Ovary (tissue), 7 donors: ENCODE measurements at regions not wholly inside any gene's neighbourhood (a gene's known extent, or its start where the extent isn't known, plus 50 kb on each side); places are given as distances from the start of the nearest gene placed in this dataset.
"Not testable (repeated sequence)": the region's sequence is repeated elsewhere in the genome, so short reads cannot be mapped to it uniquely, and the experiment has no call there.

Experiments used
- DNase-seq, 5 donors: peaks; one replicate each; pipeline ENCODE4 v3.0.0-alpha.2; 2019 to 2020
- H3K27ac ChIP-seq, 2 donors: fragments of 200-600 bp; one replicate each; pipeline versions ENCODE4 v1.5.1 to v1.8.0; 2019 to 2022
- H3K27me3 ChIP-seq: fragments of 200-600 bp; one replicate; pipeline ENCODE4 v1.8.0; 2022
- H3K36me3 ChIP-seq: fragments of 200-600 bp; sonication (generic); one replicate; pipeline ENCODE4 v1.5.1; 2019
- H3K4me1 ChIP-seq: one replicate; pipeline ENCODE4 v1.8.1; 2013; ENCODE audit warnings: mild to moderate bottlenecking, moderate library complexity; ENCODE audit not compliant: insufficient read depth
- H3K4me3 ChIP-seq: fragments of 200-600 bp; sonication (generic); one replicate; pipeline ENCODE4 v1.5.1; 2017
- H3K9me3 ChIP-seq, 2 donors: fragments of 200-600 bp in 1 of 2; sonication (generic) in 1 of 2; one replicate each; pipeline versions ENCODE4 v1.5.1 to v1.8.1; 2013 to 2019; ENCODE audit warnings: mild to moderate bottlenecking in 1 of 2, moderate library complexity in 1 of 2
- EP300 ChIP-seq: sonication (generic); formaldehyde crosslinking; IDR thresholded peaks from one replicate; pipeline ENCODE4 v1.6.1; 2017; ENCODE audit warnings: antibody characterized with exemption
- POLR2A ChIP-seq: fragments of 450-650 bp; IDR thresholded peaks from one replicate; pipeline ENCODE4 v1.6.1; 2017; ENCODE audit warnings: antibody characterized with exemption, mild to moderate bottlenecking, moderate library complexity
- WGBS, 3 donors: extraction: QIAGEN DNeasy Blood & Tissue Kit in 1 of 3; methylation state at CpG; one replicate each; pipeline versions ENCODE4 v1.1.5 to v1.1.7; 2013 to 2017; 5-methylcytosine and 5-hydroxymethylcytosine counted together
- intact Hi-C, 4 donors: fragments of 100-400 bp; cut with DNase I; formaldehyde crosslinking; loops; one replicate each; pipeline versions ENCODE4 v1.11.0 to v1.15.1; 2022 to 2023
- TF ChIP-seq, protein P1 (sequence below), 3 donors: fragments of 450-650 bp in 2 of 3; fragments of 200-600 bp in 1 of 3; IDR thresholded peaks; one replicate each; pipeline versions ENCODE4 v1.5.1 to v1.8.0; 2016 to 2022; ENCODE audit warnings: antibody characterized with exemption in 3 of 3, mild to moderate bottlenecking in 1 of 3
- donor health status: DM: no; HTN: no; CAD: no; lungs with moderate emphysema.
- donor health status: DM: no; HTN: no; CAD: no.
- donor health status: Bipolar disorder and iron deficiency.
- donor health status: DM: no; HTN: no; CAD: no.
- donor health status: DM: yes; HTN: yes; CAD: no.

DNA sequence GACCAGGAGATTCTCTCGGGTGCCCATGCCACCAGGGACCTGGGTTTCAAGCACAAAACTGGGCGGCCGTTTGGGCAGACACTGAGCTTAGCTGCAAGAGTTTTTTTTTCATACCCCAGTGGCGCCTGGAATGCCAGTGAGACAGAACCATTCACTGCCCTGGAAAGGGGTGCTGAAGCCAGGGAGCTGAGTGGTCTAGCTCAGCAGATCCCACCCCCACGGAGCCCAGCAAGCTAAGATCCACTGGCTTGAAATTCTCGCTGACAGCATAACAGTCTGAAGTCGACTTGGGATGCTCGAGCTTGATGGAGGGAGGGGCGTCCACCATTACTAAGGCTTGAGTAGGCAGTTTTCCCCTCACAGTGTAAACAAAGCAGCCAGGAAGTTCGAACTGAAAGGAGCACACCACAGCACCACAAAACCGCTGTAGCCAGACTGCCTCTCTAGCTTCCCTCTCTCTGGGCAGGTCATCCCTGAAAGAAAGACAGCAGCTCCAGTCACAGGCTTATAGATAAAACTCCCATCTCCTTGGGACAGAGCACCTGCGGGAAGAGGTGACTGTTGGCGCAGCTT lies 157.7 kb downstream of the GIPC2 start:
- H3K36me3 ChIP-seq, H3K4me1 ChIP-seq, H3K27me3 ChIP-seq, H3K27ac ChIP-seq, intact Hi-C loops, DNase-seq, H3K4me3 ChIP-seq, H3K9me3 ChIP-seq: not testable (repeated sequence)
- 72 to 78% (median 77%) methylated on average over 13 of the region's 13 CpGs for WGBS, 3 donors

DNA sequence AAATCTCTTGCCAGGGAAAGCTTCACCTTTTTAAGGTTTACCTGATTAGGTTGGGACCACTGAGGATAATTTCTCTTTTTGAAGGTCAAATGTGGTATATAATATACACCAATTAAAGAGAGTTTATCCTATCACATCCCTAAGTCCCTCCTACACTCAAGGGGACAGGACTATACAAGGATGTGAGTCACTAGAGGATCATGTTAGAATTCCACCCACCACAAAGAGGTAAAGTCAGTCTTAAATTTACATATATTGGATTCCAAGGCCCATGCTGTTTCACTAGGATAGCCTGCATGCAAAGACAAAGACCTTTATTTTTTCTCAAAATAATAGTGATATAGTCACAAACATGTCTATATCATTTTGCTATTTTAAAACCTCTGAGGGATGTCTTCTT lies 164.4 kb downstream of the GIPC2 start:
- H3K36me3 ChIP-seq: no peaks in the 10 kb centered on the region
- no peak for TF ChIP-seq POLR2A
- TF ChIP-seq, protein P1, sequence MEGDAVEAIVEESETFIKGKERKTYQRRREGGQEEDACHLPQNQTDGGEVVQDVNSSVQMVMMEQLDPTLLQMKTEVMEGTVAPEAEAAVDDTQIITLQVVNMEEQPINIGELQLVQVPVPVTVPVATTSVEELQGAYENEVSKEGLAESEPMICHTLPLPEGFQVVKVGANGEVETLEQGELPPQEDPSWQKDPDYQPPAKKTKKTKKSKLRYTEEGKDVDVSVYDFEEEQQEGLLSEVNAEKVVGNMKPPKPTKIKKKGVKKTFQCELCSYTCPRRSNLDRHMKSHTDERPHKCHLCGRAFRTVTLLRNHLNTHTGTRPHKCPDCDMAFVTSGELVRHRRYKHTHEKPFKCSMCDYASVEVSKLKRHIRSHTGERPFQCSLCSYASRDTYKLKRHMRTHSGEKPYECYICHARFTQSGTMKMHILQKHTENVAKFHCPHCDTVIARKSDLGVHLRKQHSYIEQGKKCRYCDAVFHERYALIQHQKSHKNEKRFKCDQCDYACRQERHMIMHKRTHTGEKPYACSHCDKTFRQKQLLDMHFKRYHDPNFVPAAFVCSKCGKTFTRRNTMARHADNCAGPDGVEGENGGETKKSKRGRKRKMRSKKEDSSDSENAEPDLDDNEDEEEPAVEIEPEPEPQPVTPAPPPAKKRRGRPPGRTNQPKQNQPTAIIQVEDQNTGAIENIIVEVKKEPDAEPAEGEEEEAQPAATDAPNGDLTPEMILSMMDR (IDR thresholded peaks at IDR 0.05): no peak
- no peak for TF ChIP-seq EP300
- H3K4me3 ChIP-seq: no peak overlapping the region
- no peaks in the 10 kb centered on the region for H3K27me3 ChIP-seq
- intact Hi-C loops: no loop called here
- no peak overlapping the region for H3K27ac ChIP-seq
- DNase-seq: no peak
- no peaks in the 10 kb centered on the region for H3K9me3 ChIP-seq
- no peaks in the 10 kb centered on the region for H3K4me1 ChIP-seq

DNA sequence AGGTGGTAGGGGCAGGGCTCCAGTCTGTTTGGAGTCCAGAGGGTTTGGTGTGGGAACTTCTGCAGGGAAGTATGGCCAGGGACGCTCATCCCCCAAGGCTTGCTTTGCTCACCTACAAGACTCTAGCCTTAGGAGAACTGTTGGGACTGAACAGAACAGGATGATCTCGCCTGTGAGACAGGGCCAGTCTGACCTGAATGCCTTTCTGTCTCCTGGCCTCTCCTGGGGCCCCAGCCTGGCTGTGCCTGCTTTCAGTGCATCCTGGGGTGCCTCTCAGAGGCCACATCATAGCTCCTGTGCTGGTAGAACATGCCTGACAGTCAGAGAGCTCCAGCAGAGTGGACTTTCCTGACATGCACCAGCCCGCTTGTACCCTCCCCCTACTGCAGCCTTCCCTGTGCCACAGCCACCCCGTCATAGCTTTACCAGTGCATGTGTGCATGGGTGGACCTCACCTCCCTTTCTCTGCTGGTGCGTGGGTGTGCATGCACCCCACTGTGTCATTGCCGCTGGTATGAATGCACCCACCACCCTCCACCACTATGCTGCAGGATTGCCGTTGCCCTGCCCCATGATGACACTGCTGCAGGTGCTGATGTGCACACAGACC lies 165.8 kb downstream of the GIPC2 start:
- no peaks in the 10 kb centered on the region for H3K9me3 ChIP-seq
- H3K4me3 ChIP-seq: no peak overlapping the region
- no peaks in the 10 kb centered on the region for H3K27me3 ChIP-seq
- intact Hi-C loops: no loop called here
- no peaks in the 10 kb centered on the region for H3K4me1 ChIP-seq
- H3K36me3 ChIP-seq: no peaks in the 10 kb centered on the region
- no peak overlapping the region for H3K27ac ChIP-seq
- DNase-seq: no peak
- 83 to 89% (median 83%) methylated on average over 7 of the region's 7 CpGs for WGBS, 3 donors
- TF ChIP-seq, protein P1 (IDR thresholded peaks at IDR 0.05): no peak
- TF ChIP-seq POLR2A: no peak
- TF ChIP-seq EP300: no peak

DNA sequence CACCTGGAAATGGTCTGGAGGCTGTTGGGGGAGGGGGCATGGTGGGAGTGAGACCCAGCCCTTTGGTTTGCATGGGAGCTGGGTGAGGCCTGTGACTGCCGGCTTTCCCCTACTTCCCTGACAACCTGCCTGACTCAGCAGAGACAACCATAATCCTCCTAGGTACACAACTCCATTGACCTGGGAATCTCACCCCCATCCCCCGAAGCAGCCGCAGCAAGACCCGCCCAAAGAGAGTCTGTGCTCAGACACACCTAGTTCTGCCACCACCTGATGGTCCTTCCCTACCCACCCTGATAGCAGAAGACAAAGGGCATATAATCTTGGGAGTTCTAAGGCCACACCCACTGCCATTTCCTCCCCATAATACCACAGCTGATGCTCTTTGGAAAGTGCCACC lies 168.6 kb downstream of the GIPC2 start:
- Histone ChIP-seq H3K36me3 (no peaks in the 10 kb centered on the region), H3K27me3 (no peaks in the 10 kb centered on the region), H3K4me3 (no peak overlapping the region), H3K27ac (no peak overlapping the region), H3K4me1 (no peaks in the 10 kb centered on the region), H3K9me3 (no peaks in the 10 kb centered on the region)
- intact Hi-C loops: no loop called here
- 83 to 94% (median 89%) methylated on average over 4 of the region's 4 CpGs for WGBS, 3 donors
- no peak for TF ChIP-seq EP300
- TF ChIP-seq, protein P1 (IDR thresholded peaks at IDR 0.05): no peak
- TF ChIP-seq POLR2A: no peak
- DNase-seq: no peak

DNA sequence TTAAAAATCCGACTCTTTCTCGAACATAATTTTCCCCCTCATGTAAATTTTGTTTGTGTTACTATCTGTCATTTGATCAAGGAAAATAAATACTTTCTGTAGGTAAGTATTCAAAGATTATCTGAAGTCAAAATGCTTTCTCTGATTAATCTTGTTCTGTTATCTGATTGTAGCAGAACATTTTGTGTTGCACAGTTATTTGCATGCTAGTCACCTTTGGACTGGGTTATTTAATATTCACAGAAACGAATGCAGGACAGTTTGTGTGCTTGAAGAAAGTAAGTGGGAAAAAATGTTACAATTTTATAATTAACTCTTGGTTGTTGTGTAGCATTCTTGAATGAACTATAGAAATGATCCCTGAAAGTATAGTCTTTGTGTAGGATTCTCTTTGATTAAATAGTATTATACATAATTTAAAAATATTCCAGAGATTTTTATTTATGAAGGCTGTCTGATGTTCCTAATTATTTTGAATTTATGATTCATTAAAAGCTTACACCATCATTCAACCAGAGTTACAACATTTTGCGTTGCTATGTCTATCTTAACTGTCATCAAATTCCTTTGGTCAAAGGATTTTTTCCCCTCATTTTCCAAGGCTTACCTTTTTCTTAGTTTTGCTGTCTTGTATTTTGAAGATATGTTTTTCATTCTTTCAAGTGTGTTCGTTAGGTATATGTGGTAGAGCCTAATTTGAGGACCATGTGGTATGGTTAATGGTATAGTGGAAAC lies 176.6 kb downstream of the GIPC2 start:
- Histone ChIP-seq H3K4me3 (no peak overlapping the region), H3K4me1 (peaks cover 2% of the 10 kb centered on the region), H3K9me3 (no peaks in the 10 kb centered on the region), H3K27ac (no peak overlapping the region), H3K27me3 (no peaks in the 10 kb centered on the region), H3K36me3 (no peaks in the 10 kb centered on the region)
- WGBS, 3 donors: 56 to 68% (median 61%) methylated on average over 5 of the region's 5 CpGs
- no peak for DNase-seq
- TF ChIP-seq POLR2A (no peak), EP300 (no peak)
- TF ChIP-seq, protein P1 (IDR thresholded peaks at IDR 0.05): no peak
- intact Hi-C loops: loop anchor here in 1 of 4 donors (5.0 kb wide), 1 partner anchor 670 kb away; no protein-coding TSS in a partner anchor
